Esophagus (tissue), 2 donors: ENCODE measurements at regions not wholly inside any gene's neighbourhood (a gene's known extent, or its start where the extent isn't known, plus 50 kb on each side); places are given as distances from the start of the nearest gene placed in this dataset.

Source experiments
- H3K27ac ChIP-seq, 2 donors: one replicate each; pipeline ENCODE4 v1.5.1; 2013; ENCODE audit warnings: low read depth in 2 of 2, mild to moderate bottlenecking in 2 of 2, inconsistent platforms in 1 of 2, low read length in 1 of 2, moderate library complexity in 1 of 2
- H3K27me3 ChIP-seq, 2 donors: one replicate each; pipeline ENCODE4 v1.6.1; 2013; ENCODE audit warnings: low read length in 2 of 2, control low read depth in 1 of 2, mild to moderate bottlenecking in 1 of 2; ENCODE audit not compliant: insufficient read depth in 2 of 2, control insufficient read depth in 1 of 2
- H3K36me3 ChIP-seq, 2 donors: one replicate each; pipeline ENCODE4 v1.6.1; 2013; ENCODE audit warnings: low read length in 1 of 2; ENCODE audit not compliant: control insufficient read depth in 2 of 2, insufficient read depth in 2 of 2
- H3K4me1 ChIP-seq, 2 donors: one replicate each; pipeline ENCODE4 v1.6.1; 2013; ENCODE audit warnings: low read length in 1 of 2; ENCODE audit not compliant: control insufficient read depth in 2 of 2, insufficient read depth in 2 of 2
- H3K4me3 ChIP-seq, 2 donors: one replicate each; pipeline ENCODE4 v1.5.1; 2013; ENCODE audit warnings: low read length in 2 of 2, mild to moderate bottlenecking in 2 of 2, low read depth in 1 of 2, moderate library complexity in 1 of 2
- H3K9me3 ChIP-seq, 2 donors: one replicate each; pipeline ENCODE4 v1.6.1; 2013; ENCODE audit warnings: mild to moderate bottlenecking in 2 of 2, low read depth in 1 of 2, low read length in 1 of 2, moderate library complexity in 1 of 2; ENCODE audit not compliant: control insufficient read depth in 2 of 2, insufficient read depth in 1 of 2
- WGBS, 2 donors: extraction: QIAGEN DNeasy Blood & Tissue Kit; methylation state at CpG; one replicate each; pipeline ENCODE4 v1.1.7; 2013; 5-methylcytosine and 5-hydroxymethylcytosine counted together
- donor health status: healthy with polysubstance abuse.
- donor health status: Bipolar disorder and iron deficiency.

GRCh38 chr1:118618618-118619340 lies 369.4 kb downstream of the TBX15 start:
- H3K9me3 ChIP-seq = no peaks in the 10 kb centered on the region
- 78 to 81% methylated on average over 3 of the region's 3 CpGs for WGBS, 2 donors
- no peak overlapping the region for H3K27ac ChIP-seq
- H3K4me1 ChIP-seq = no peaks in the 10 kb centered on the region
- H3K27me3 ChIP-seq = no peaks in the 10 kb centered on the region
- no peaks in the 10 kb centered on the region for H3K36me3 ChIP-seq
- no peak overlapping the region for H3K4me3 ChIP-seq

- H3K4me3 ChIP-seq = no peak overlapping the region
- H3K4me1 ChIP-seq = no peaks in the 10 kb centered on the region
- H3K36me3 ChIP-seq = no peaks in the 10 kb centered on the region
- no peaks in the 10 kb centered on the region for H3K27me3 ChIP-seq
- 0 to 2% methylated on average over 1 of the region's 1 CpG for WGBS, 2 donors
- no peaks in the 10 kb centered on the region for H3K9me3 ChIP-seq
- no peak overlapping the region for H3K27ac ChIP-seq
Measured at GRCh38 chr1:118617916-118618315, 370.2 kb downstream of the TBX15 start.

GRCh38 chr1:118615066-118615465 lies 373.1 kb downstream of the TBX15 start:
- Histone ChIP-seq H3K27ac (no peak overlapping the region), H3K4me3 (no peak overlapping the region), H3K9me3 (no peaks in the 10 kb centered on the region), H3K27me3 (no peaks in the 10 kb centered on the region), H3K4me1 (no peaks in the 10 kb centered on the region), H3K36me3 (no peaks in the 10 kb centered on the region)
- WGBS, 2 donors = 68 to 70% methylated on average over 2 of the region's 2 CpGs

GRCh38 chr1:118589238-118589846 lies 398.8 kb downstream of the TBX15 start:
- Histone ChIP-seq H3K4me3 (no peak overlapping the region), H3K9me3 (no peaks in the 10 kb centered on the region), H3K27ac (no peak overlapping the region), H3K36me3 (no peaks in the 10 kb centered on the region), H3K27me3 (peaks cover 0 to 3% of the 10 kb centered on the region in 2 donors), H3K4me1 (no peaks in the 10 kb centered on the region)
- WGBS, 2 donors = 31 to 35% methylated on average over 5 of the region's 5 CpGs

- no peaks in the 10 kb centered on the region for H3K4me1 ChIP-seq
- H3K27me3 ChIP-seq = peaks cover 0 to 3% of the 10 kb centered on the region in 2 donors
- H3K9me3 ChIP-seq = no peaks in the 10 kb centered on the region
- H3K27ac ChIP-seq = no peak overlapping the region
- H3K36me3 ChIP-seq = no peaks in the 10 kb centered on the region
- no peak overlapping the region for H3K4me3 ChIP-seq
Measured at GRCh38 chr1:118588566-118588965, 399.6 kb downstream of the TBX15 start.

GRCh38 chr1:118578276-118578675 lies 393.2 kb upstream of the SPAG17 start:
- Histone ChIP-seq H3K9me3 (peaks cover 0 to 3% of the 10 kb centered on the region in 2 donors), H3K27me3 (no peaks in the 10 kb centered on the region), H3K36me3 (no peaks in the 10 kb centered on the region), H3K4me3 (no peak overlapping the region), H3K4me1 (no peaks in the 10 kb centered on the region), H3K27ac (no peak overlapping the region)

GRCh38 chr1:118575060-118575459 lies 390.0 kb upstream of the SPAG17 start:
- H3K4me1 ChIP-seq = no peaks in the 10 kb centered on the region
- WGBS, 2 donors = 83 to 92% methylated on average over 2 of the region's 2 CpGs

GRCh38 chr1:118564961-118565703 lies 380.1 kb upstream of the SPAG17 start:
- H3K4me3 ChIP-seq = no peak overlapping the region
- H3K27me3 ChIP-seq = no peaks in the 10 kb centered on the region
- no peaks in the 10 kb centered on the region for H3K4me1 ChIP-seq
- no peak overlapping the region for H3K27ac ChIP-seq
- WGBS, 2 donors = 79 to 94% methylated on average over 2 of the region's 2 CpGs
- no peaks in the 10 kb centered on the region for H3K9me3 ChIP-seq
- H3K36me3 ChIP-seq = no peaks in the 10 kb centered on the region

More at GRCh38 chr1:118575060-118575459, 390.0 kb upstream of the SPAG17 start:
- H3K36me3 ChIP-seq = no peaks in the 10 kb centered on the region
- no peak overlapping the region for H3K4me3 ChIP-seq
- H3K27ac ChIP-seq = no peak overlapping the region
- no peaks in the 10 kb centered on the region for H3K27me3 ChIP-seq
- H3K9me3 ChIP-seq = no peaks in the 10 kb centered on the region

GRCh38 chr1:118563981-118564951 lies 379.2 kb upstream of the SPAG17 start:
- WGBS, 2 donors = 45 to 46% methylated on average over 6 of the region's 6 CpGs
- Histone ChIP-seq H3K36me3 (no peaks in the 10 kb centered on the region), H3K27me3 (no peaks in the 10 kb centered on the region), H3K4me1 (no peaks in the 10 kb centered on the region), H3K4me3 (no peak overlapping the region), H3K27ac (no peak overlapping the region), H3K9me3 (no peaks in the 10 kb centered on the region)
